Prostate gland (tissue), 2 donors: ENCODE measurements at regions not wholly inside any gene's neighbourhood (a gene's known extent, or its start where the extent isn't known, plus 50 kb on each side); places are given as distances from the start of the nearest gene placed in this dataset.

Experiments used
- DNase-seq: peaks from one replicate; pipeline ENCODE4 v3.0.0-alpha.2; 2019; ENCODE audit warnings: low spot score
- H3K27ac ChIP-seq, 2 donors: fragments of 200-600 bp; sonication (generic); 2 replicates each; pipeline ENCODE4 v1.5.1; 2017 to 2019
- H3K27me3 ChIP-seq: fragments of 200-600 bp; sonication (generic); replicated peaks from 2 replicates; pipeline ENCODE4 v1.5.1; 2019; ENCODE audit not compliant: insufficient read depth
- H3K36me3 ChIP-seq, 2 donors: fragments of 200-600 bp; sonication (generic); 1 replicate in 1 of 2; 2 replicates in 1 of 2; pipeline versions ENCODE4 v1.5.1 to v1.8.1; 2017 to 2019
- H3K4me1 ChIP-seq: fragments of 200-600 bp; sonication (generic); replicated peaks from 2 replicates; pipeline ENCODE4 v1.5.1; 2019
- H3K4me3 ChIP-seq, 2 donors: fragments of 200-600 bp; sonication (generic); 2 replicates each; pipeline ENCODE4 v1.5.1; 2017 to 2019
- H3K9me3 ChIP-seq: fragments of 200-600 bp; sonication (generic); 2 replicates; pipeline ENCODE4 v1.5.1; 2017
- POLR2A ChIP-seq: fragments of 450-650 bp; IDR thresholded peaks from one replicate; pipeline ENCODE4 v1.6.1; 2016; ENCODE audit warnings: antibody characterized with exemption, mild to moderate bottlenecking
- POLR2AphosphoS5 ChIP-seq: sonication (generic); formaldehyde crosslinking; IDR thresholded peaks from one replicate; pipeline ENCODE4 v1.6.1; 2017; ENCODE audit warnings: antibody characterized with exemption
- WGBS: methylation state at CpG from one replicate; pipeline ENCODE4 v1.1.5; 2018; 5-methylcytosine and 5-hydroxymethylcytosine counted together
- intact Hi-C: fragments of 100-400 bp; cut with DNase I; formaldehyde crosslinking; loops from one replicate; pipeline ENCODE4 v1.14.2; 2022
- TF ChIP-seq, protein P1 (sequence below), 4 experiments: fragments of 200-600 bp in 2 of 4; fragments of 450-650 bp in 2 of 4; sonication (generic) in 2 of 4; IDR thresholded peaks; 1 replicate in 3 of 4; 2 replicates in 1 of 4; pipeline ENCODE4 v1.5.1; 2016 to 2019; ENCODE audit warnings: antibody characterized with exemption in 4 of 4, mild to moderate bottlenecking in 2 of 4, moderate library complexity in 2 of 4

DNA sequence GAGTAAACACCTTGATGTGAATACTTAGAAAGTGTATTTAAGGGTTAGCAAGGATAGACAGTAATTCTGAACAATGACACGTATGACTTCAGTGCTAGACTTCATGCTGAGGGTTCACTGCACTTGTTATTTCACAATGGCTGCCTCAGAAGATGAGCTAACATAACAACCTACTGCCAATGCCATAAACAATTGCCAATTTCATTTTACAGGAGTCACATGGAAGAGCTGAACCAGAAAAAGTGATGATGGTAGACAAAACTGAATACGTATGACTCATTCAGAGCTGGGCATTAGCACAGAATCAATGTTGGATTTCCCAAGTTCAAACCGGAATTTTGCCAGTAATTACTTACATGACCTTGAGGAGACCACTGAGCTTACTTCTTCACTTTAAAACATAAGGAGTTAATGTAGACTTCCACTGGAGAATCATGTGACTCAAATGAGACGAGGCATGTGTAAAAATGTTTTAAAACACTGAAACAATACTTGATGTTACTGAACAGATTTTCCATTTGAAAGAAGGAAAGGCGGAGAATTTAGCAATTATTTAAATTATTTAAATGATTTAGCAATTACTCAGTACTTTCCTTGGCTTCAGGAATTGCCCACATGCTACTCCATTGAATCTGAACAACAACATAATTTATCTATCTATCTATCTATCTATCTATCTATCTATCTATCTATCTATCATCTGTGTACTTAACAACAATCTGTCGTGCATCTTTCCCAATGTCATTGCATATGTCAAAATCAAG is 868.5 kb upstream of the SLIT2 start:
- Histone ChIP-seq H3K9me3 (no peaks in the 10 kb centered on the region), H3K36me3 (no peaks in the 10 kb centered on the region), H3K27ac (no peak overlapping the region), H3K4me3 (no peak overlapping the region), H3K27me3 (no peaks in the 10 kb centered on the region), H3K4me1 (no peaks in the 10 kb centered on the region)
- intact Hi-C loops = no loop called here
- no peak for DNase-seq
- 85% methylated on average over 6 of the region's 6 CpGs for WGBS
- no peak for TF ChIP-seq POLR2AphosphoS5

DNA sequence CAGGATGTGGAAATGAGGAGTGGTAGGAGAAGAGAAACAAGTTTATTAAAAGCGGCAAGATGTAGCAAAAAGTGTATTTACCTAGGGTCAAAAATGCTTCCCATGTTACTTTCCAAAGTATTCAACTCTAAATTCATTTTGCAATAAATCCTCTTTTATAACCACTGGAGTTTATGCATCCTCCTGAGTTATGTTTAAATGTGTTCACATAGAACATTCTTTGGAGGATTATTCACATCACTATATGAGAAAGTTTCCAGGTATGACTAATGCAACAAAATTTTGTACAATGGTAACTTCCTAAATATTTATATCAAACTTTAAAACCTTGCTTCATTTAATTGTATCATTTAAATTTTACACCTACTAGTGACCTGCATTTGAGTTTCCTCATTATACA is 870.6 kb upstream of the SLIT2 start:
- H3K36me3 ChIP-seq = no peaks in the 10 kb centered on the region
- no peak for DNase-seq
- intact Hi-C loops = no loop called here
- no peaks in the 10 kb centered on the region for H3K27me3 ChIP-seq
- no peak overlapping the region for H3K4me3 ChIP-seq
- TF ChIP-seq POLR2A (no peak), POLR2AphosphoS5 (no peak)
- TF ChIP-seq, protein P1, sequence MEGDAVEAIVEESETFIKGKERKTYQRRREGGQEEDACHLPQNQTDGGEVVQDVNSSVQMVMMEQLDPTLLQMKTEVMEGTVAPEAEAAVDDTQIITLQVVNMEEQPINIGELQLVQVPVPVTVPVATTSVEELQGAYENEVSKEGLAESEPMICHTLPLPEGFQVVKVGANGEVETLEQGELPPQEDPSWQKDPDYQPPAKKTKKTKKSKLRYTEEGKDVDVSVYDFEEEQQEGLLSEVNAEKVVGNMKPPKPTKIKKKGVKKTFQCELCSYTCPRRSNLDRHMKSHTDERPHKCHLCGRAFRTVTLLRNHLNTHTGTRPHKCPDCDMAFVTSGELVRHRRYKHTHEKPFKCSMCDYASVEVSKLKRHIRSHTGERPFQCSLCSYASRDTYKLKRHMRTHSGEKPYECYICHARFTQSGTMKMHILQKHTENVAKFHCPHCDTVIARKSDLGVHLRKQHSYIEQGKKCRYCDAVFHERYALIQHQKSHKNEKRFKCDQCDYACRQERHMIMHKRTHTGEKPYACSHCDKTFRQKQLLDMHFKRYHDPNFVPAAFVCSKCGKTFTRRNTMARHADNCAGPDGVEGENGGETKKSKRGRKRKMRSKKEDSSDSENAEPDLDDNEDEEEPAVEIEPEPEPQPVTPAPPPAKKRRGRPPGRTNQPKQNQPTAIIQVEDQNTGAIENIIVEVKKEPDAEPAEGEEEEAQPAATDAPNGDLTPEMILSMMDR (IDR thresholded peaks at IDR 0.05) = no peak
- 100% methylated on average over 1 of the region's 1 CpG for WGBS
- H3K27ac ChIP-seq = no peak overlapping the region
- H3K4me1 ChIP-seq = no peaks in the 10 kb centered on the region
- no peaks in the 10 kb centered on the region for H3K9me3 ChIP-seq

DNA sequence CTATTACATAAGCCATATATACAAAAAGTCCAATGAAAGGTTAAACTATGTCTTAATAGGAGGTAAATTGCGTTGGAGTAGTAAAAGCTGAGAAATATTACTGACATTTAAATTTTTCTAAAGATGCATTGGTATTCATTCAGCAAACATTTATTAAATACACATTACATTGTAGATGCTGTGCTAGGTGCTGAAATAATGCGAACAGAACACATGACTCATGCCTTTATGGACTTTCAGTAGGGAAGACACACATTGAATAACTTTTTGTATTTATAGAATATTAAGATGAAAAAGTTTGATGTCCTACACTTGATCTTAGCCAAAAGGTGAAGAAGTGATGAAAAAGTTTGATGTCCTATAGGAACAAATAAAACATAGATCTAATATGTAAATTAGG is 871.1 kb upstream of the SLIT2 start:
- Histone ChIP-seq H3K36me3 (no peaks in the 10 kb centered on the region), H3K27me3 (no peaks in the 10 kb centered on the region), H3K4me3 (no peak overlapping the region), H3K9me3 (no peaks in the 10 kb centered on the region), H3K27ac (no peak overlapping the region), H3K4me1 (no peaks in the 10 kb centered on the region)
- intact Hi-C loops = no loop called here
- 84% methylated on average over 2 of the region's 2 CpGs for WGBS
- TF ChIP-seq POLR2AphosphoS5 (no peak), POLR2A (no peak)
- TF ChIP-seq, protein P1 (IDR thresholded peaks at IDR 0.05) = no peak
- DNase-seq = no peak

DNA sequence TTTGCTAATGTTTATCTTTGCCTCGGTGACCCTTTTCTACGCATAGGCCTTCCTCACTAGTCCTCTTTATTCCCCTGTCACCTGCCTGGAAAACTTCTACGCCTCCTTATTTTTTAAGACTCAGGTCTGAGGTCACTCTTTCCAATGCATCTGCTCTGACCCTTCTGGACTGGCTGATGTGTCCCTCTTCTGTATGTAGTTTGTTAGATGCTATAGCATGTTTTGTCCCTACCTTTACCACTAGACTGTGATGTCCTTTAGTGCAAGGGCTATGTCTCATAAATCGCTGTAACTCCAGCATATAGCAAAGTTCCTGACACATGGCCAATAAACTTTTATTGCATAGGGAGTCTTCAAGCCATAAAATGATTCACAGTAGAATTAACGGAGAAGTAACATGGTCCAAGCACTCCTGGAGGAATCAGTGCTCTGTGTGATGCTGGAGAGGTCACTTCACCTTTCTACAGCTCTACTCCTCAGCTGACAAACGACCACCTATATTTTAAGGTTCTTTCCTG is 872.5 kb upstream of the SLIT2 start:
- Histone ChIP-seq H3K4me1 (no peaks in the 10 kb centered on the region), H3K27ac (no peak overlapping the region), H3K9me3 (no peaks in the 10 kb centered on the region), H3K27me3 (no peaks in the 10 kb centered on the region), H3K36me3 (no peaks in the 10 kb centered on the region), H3K4me3 (no peak overlapping the region)
- DNase-seq = no peak
- TF ChIP-seq, protein P1 (IDR thresholded peaks at IDR 0.05) = no peak
- TF ChIP-seq POLR2AphosphoS5 (no peak), POLR2A (no peak)
- intact Hi-C loops = no loop called here
- whole genome bisulfite sequencing = 45% methylated on average over 6 of the region's 6 CpGs

DNA sequence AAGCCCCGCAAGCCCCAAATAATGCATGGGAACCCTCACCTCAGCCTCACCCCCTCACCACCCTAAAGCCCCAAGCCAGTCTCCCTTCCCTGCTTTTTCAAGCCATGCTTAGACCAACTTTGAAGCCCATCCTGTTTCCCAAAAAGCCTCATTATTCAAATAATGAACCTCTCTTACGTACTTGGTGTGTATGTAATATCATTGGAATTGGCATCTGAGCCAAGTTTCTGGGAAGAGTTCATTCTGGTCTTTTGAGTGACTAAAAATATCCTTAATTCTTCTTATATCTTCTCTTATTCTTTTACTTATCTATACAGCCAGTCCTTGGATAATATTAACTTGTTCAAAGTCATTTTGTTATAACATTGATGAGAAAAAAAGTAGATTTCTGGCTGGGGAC is 875.8 kb upstream of the SLIT2 start:
- no peak overlapping the region for H3K4me3 ChIP-seq
- no peak overlapping the region for H3K27ac ChIP-seq
- WGBS = 82% methylated on average over 2 of the region's 2 CpGs
- H3K4me1 ChIP-seq = no peaks in the 10 kb centered on the region
- intact Hi-C loops = no loop called here
- no peak for DNase-seq
- no peaks in the 10 kb centered on the region for H3K36me3 ChIP-seq
- TF ChIP-seq POLR2AphosphoS5 (no peak), POLR2A (no peak)
- TF ChIP-seq, protein P1 (IDR thresholded peaks at IDR 0.05) = no peak
- no peaks in the 10 kb centered on the region for H3K9me3 ChIP-seq
- H3K27me3 ChIP-seq = no peaks in the 10 kb centered on the region
